Spleen (tissue), 7 donors: ENCODE measurements at regions not wholly inside any gene's neighbourhood (a gene's known extent, or its start where the extent isn't known, plus 50 kb on each side); places are given as distances from the start of the nearest gene placed in this dataset.

Experiments used
- CTCF ChIP-seq, 11 experiments: fragments of 200-600 bp in 7 of 11; fragments of 450-650 bp in 4 of 11; sonication (generic) in 4 of 11; IDR thresholded peaks in 8 of 11; conservative IDR thresholded peaks in 3 of 11; 1 replicate in 7 of 11; 2 replicates in 4 of 11; pipeline versions ENCODE4 v1.4.0 to v1.8.0; 2016 to 2021; ENCODE audit warnings: antibody characterized with exemption in 11 of 11, inconsistent platforms in 4 of 11, mild to moderate bottlenecking in 1 of 11
- POLR2A ChIP-seq, 3 donors: fragments of 450-650 bp; IDR thresholded peaks; one replicate each; pipeline ENCODE4 v1.5.1; 2017; ENCODE audit warnings: antibody characterized with exemption in 3 of 3, mild to moderate bottlenecking in 1 of 3
- POLR2AphosphoS5 ChIP-seq, 3 donors: sonication (generic); formaldehyde crosslinking; IDR thresholded peaks; one replicate each; pipeline ENCODE4 v1.5.1; 2017; ENCODE audit warnings: antibody characterized with exemption in 3 of 3
- donor health status: DM: no; HTN: no; CAD: no; lungs with moderate emphysema.
- donor health status: DM: no; HTN: no; CAD: no.
- donor health status: DM: no; HTN: no; CAD: no.

DNA sequence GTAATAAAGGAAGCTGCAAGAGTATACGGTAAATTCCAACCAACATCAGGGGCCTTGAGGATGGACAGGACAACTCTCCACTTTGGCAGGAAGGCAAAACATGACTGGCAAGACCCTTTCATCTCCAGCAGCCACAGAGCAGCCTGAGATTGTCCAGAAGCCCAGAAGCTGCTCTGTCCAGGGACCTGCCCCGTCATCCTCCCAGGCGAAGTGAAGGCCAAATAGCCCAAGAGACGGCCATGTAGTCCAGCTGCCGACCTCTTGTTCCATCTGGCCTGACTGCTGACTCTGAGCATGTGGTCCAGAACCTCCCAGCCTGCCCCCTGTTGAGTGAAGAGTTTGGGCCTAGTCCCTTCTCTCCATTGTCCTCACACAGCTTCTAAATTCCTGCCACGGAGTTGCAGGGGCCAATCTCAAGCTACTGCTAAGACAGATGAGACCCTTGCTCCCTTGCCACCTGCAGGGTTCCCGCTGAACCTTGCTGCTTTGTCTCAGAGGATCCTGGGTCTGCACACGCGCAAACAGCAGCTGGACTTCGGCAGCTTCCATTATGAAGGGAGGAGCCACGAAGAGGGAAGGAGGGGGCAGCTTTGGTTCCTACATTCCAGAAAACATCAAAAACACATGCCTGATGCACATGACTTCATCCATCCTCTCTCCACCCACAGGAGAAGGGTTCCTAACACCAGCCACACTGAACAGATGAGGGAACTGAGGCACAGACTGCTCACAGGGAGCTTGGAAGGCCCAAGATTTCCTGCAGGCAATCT lies 196.9 kb downstream of the KATNAL1 start:
- no peak for TF ChIP-seq CTCF (IDR thresholded peaks at IDR 0.05 in 8 of 11, conservative IDR thresholded peaks at IDR 0.05 in 3 of 11)
- TF ChIP-seq POLR2AphosphoS5 (IDR thresholded peaks at IDR 0.05): no peak
- no peak for TF ChIP-seq POLR2A (IDR thresholded peaks at IDR 0.05)
